Thyroid gland (tissue), 4 donors: ENCODE measurements at regions not wholly inside any gene's neighbourhood (a gene's known extent, or its start where the extent isn't known, plus 50 kb on each side); places are given as distances from the start of the nearest gene placed in this dataset.

Experiments used
- CTCF ChIP-seq, 6 experiments: fragments of 200-600 bp in 3 of 6; fragments of 450-650 bp in 3 of 6; sonication (generic) in 3 of 6; IDR thresholded peaks; one replicate each; pipeline ENCODE4 v1.5.1; 2016 to 2019; ENCODE audit warnings: antibody characterized with exemption in 6 of 6, mild to moderate bottlenecking in 2 of 6, inconsistent platforms in 1 of 6, moderate library complexity in 1 of 6
- POLR2A ChIP-seq, 2 donors: fragments of 450-650 bp; IDR thresholded peaks; one replicate each; pipeline ENCODE4 v1.6.1; 2017; ENCODE audit warnings: antibody characterized with exemption in 2 of 2, mild to moderate bottlenecking in 2 of 2, moderate library complexity in 1 of 2

GRCh38 chr3:9301091-9301490 lies 51.6 kb upstream of the SRGAP3 start:
- TF ChIP-seq POLR2A (IDR thresholded peaks at IDR 0.05): no peak
- no peak for TF ChIP-seq CTCF (IDR thresholded peaks at IDR 0.05)
